ENCODE measurements at regions not wholly inside any gene's neighbourhood (a gene's known extent, or its start where the extent isn't known, plus 50 kb on each side); places are given as distances from the start of the nearest gene placed in this dataset.

GRCh38 chr5:75891736-75892135 lies 174.5 kb upstream of the POC5 start:
- no peak for TF ChIP-seq CTCF (IDR thresholded peaks at IDR 0.05)
- TF ChIP-seq POLR2A (IDR thresholded peaks at IDR 0.05): no peak
